ENCODE measurements at regions not wholly inside any gene's neighbourhood (a gene's known extent, or its start where the extent isn't known, plus 50 kb on each side); places are given as distances from the start of the nearest gene placed in this dataset.

DNA sequence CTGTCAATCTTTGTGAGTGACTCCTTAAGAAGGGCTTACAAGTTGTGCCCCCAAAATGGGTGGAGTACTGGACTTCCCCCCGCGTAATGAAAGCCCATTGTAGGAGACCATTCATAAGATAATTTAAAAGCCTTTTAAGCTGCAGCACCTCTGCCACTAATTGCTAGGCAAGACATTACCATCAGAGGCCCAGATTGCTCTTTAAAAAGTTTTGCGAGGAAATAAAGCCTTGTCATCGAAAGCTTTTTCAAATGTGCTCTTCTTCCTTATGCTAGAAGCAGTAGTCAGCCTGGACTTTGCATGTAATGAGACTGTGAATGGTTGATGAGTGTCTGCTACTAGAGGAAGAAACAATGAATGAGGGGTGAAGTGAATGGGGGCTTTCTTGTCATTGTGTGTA, 345.3 kb upstream of the CDH2 start:
- no peak overlapping the region for H3K4me3 ChIP-seq (ENCODE audit: low read depth, low read length)
- DNase-seq (ENCODE audit: low read depth) = no peak
- TF ChIP-seq, protein P1, sequence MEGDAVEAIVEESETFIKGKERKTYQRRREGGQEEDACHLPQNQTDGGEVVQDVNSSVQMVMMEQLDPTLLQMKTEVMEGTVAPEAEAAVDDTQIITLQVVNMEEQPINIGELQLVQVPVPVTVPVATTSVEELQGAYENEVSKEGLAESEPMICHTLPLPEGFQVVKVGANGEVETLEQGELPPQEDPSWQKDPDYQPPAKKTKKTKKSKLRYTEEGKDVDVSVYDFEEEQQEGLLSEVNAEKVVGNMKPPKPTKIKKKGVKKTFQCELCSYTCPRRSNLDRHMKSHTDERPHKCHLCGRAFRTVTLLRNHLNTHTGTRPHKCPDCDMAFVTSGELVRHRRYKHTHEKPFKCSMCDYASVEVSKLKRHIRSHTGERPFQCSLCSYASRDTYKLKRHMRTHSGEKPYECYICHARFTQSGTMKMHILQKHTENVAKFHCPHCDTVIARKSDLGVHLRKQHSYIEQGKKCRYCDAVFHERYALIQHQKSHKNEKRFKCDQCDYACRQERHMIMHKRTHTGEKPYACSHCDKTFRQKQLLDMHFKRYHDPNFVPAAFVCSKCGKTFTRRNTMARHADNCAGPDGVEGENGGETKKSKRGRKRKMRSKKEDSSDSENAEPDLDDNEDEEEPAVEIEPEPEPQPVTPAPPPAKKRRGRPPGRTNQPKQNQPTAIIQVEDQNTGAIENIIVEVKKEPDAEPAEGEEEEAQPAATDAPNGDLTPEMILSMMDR (IDR thresholded peaks at IDR 0.05; ENCODE audit: insufficient read depth, low read depth, low read length, missing control alignments) = no peak

DNA sequence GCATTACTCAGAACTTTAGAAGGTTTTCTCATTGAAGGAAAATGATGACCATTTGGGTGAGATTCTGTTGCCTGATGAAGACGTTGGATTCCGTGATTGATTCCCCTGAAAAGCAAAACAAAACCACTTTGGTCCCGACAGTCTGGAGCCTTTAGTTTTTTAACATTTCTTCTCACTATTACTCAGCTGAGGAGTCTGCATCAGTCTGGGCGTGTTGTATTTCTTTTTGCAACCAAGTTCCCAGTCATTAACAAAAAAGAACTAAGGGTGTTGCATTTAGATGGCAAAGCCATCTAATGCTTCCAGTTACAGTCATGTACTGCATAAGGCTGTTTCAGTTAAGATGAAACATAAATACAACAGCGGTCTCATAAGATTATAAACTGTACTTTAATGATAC, 343.1 kb upstream of the CDH2 start:
- TF ChIP-seq, protein P1 (IDR thresholded peaks at IDR 0.05; ENCODE audit: insufficient read depth, low read depth, low read length, missing control alignments) = no peak

DNA sequence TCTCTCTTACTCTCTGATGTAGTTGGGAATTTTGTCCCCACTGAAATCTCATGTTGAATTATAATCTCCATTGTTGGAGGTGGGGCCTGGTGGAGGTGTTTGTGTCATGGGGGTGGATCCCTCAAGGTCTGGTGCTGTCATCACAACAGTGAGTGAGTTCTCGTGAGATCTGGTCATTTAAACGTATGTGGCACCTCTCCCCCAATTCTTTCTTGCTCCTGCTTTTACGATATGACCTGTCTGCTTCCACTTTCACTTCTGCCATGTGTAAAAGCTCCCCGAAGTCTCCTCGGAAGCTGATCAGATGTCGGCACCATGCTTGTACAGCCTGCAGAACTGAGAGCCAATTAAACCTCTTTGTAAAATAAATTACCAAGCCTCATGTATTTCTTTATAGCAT, 337.8 kb upstream of the CDH2 start:
- H3K4me3 ChIP-seq (ENCODE audit: low read depth, low read length) = no peak overlapping the region
- DNase-seq (ENCODE audit: low read depth) = no peak
- TF ChIP-seq, protein P1 (IDR thresholded peaks at IDR 0.05; ENCODE audit: insufficient read depth, low read depth, low read length, missing control alignments) = no peak

More for the DNA sequence above, 343.1 kb upstream of the CDH2 start:
- DNase-seq (ENCODE audit: low read depth) = no peak
- H3K4me3 ChIP-seq (ENCODE audit: low read depth, low read length) = no peak overlapping the region

DNA sequence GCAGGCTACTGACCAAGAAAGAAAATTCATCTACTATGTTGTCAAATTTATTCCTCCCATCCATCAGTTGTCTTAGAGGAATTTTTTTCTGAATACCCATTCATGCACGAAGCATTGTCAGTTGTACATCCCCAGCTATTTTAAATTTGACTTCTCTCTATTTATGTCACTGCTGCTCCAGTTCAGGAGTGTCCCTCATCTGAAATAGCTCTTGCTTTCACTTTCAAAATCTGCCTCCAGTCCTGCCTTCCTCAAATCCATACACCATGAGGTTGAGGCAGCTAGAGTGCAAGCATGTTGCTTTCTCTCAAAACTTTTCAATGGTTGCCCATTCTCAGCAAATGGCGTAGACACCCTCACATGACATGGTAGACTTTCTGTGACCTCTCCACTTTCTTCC, 335.4 kb upstream of the CDH2 start:
- TF ChIP-seq, protein P1 (IDR thresholded peaks at IDR 0.05; ENCODE audit: insufficient read depth, low read depth, low read length, missing control alignments) = no peak
- peak; percentile 46 for DNase-seq (ENCODE audit: low read depth)
- H3K4me3 ChIP-seq (ENCODE audit: low read depth, low read length) = no peak overlapping the region

DNA sequence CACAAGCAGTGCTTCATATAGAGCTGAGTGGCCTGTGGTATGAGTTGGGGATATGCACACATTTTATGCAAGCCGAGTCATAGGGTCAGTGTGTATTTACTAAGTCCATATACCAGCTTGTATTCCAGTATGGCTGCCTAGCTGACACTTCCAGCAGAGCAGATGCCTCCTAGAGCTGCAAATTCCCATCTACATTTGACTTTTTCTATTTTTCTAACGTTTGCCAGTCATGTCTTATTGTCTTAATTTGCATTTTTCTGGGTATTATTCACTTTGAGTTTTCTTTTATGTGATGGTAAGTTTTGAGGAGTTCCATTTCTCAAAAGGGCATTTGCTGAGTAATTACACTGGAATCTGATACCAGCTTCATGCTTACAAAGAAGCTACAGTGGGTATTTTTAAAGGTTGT, 334.5 kb upstream of the CDH2 start:
- no peak overlapping the region for H3K4me3 ChIP-seq (ENCODE audit: low read depth, low read length)
- DNase-seq (ENCODE audit: low read depth) = no peak
- TF ChIP-seq, protein P1 (IDR thresholded peaks at IDR 0.05; ENCODE audit: insufficient read depth, low read depth, low read length, missing control alignments) = no peak

DNA sequence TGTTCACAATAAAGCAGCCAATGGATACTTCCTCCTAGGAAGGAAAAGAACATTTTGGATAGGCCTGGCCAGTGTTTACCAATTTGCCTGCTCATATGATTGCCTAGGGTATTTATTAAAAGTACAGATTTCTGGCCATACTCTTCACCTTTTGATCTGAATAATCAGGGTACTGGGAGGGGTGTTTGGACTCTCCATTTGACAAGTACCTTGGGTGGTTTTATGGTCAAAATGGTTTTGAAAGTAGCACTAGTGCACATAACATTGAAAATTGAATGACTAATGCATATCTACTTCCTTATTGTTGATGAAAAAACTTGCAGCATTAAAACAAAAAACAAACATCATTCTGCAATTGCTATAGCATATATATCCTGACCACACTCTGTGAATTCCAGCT, 333.3 kb upstream of the CDH2 start:
- DNase-seq (ENCODE audit: low read depth) = no peak
- TF ChIP-seq, protein P1 (IDR thresholded peaks at IDR 0.05; ENCODE audit: insufficient read depth, low read depth, low read length, missing control alignments) = no peak
- no peak overlapping the region for H3K4me3 ChIP-seq (ENCODE audit: low read depth, low read length)

DNA sequence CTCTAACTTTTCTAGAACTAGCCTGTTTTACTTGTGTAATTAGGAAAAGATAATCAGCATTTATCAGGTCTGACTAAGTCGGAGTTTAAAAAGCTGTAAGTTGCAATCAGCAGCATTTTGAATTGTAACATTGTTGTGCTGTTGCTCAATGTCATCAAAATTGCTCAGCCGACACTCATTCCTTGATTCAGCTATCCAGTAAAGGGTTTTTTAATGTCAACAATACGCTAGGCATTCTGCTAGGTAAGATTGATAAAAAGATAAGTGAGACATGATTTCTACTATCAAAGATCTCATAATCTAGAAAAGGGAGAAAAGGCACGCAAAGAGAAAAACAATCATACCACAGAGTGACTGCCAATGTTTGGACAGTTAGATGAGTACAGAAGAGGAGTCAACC, 327.1 kb upstream of the CDH2 start:
- TF ChIP-seq, protein P1 (IDR thresholded peaks at IDR 0.05; ENCODE audit: insufficient read depth, low read depth, low read length, missing control alignments) = no peak
- no peak overlapping the region for H3K4me3 ChIP-seq (ENCODE audit: low read depth, low read length)
- no peak for DNase-seq (ENCODE audit: low read depth)

Measured in GM12865 (cell line).